GM12865 (cell line): ENCODE measurements at regions not wholly inside any gene's neighbourhood (a gene's known extent, or its start where the extent isn't known, plus 50 kb on each side); places are given as distances from the start of the nearest gene placed in this dataset.
"Not testable (repeated sequence)": the region's sequence is repeated elsewhere in the genome, so short reads cannot be mapped to it uniquely, and the experiment has no call there.

ENCODE experiments used
- DNase-seq: peaks from one replicate; pipeline ENCODE4 v3.0.0; 2010; ENCODE audit warnings: low read depth
- H3K4me3 ChIP-seq: 2 replicates; pipeline ENCODE4 v1.5.1; 2011; ENCODE audit warnings: mild to moderate bottlenecking, low read depth, low read length, control low read depth
- TF ChIP-seq, protein P1 (sequence below): IDR thresholded peaks from 2 replicates; pipeline ENCODE4 v1.5.1; 2011; ENCODE audit warnings: low read length, control low read depth, low read depth, inconsistent platforms; ENCODE audit not compliant: insufficient read depth; ENCODE audit errors: missing control alignments

DNA sequence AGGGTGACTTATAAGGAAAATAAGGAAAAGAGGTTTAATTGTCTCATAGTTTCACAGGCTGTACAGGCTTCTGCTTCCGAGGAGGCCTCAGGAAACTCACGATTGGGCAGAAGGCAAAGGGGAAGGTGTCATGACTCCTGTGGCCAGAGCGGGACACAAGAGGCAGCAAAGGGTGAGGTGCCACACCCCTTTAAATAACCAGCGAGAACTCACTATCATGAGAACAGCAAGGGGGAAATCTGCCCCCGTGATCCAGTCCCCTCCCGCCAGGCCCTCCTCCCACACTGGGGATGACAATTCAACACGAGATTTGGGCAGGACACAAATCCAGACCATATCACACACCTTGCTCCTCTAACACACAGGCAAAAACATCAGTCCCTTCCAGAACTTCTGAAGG, 254.0 kb downstream of the DLL1 start:
- no peak overlapping the region for H3K4me3 ChIP-seq
- no peak for DNase-seq
- TF ChIP-seq, protein P1, sequence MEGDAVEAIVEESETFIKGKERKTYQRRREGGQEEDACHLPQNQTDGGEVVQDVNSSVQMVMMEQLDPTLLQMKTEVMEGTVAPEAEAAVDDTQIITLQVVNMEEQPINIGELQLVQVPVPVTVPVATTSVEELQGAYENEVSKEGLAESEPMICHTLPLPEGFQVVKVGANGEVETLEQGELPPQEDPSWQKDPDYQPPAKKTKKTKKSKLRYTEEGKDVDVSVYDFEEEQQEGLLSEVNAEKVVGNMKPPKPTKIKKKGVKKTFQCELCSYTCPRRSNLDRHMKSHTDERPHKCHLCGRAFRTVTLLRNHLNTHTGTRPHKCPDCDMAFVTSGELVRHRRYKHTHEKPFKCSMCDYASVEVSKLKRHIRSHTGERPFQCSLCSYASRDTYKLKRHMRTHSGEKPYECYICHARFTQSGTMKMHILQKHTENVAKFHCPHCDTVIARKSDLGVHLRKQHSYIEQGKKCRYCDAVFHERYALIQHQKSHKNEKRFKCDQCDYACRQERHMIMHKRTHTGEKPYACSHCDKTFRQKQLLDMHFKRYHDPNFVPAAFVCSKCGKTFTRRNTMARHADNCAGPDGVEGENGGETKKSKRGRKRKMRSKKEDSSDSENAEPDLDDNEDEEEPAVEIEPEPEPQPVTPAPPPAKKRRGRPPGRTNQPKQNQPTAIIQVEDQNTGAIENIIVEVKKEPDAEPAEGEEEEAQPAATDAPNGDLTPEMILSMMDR, result no peak

DNA sequence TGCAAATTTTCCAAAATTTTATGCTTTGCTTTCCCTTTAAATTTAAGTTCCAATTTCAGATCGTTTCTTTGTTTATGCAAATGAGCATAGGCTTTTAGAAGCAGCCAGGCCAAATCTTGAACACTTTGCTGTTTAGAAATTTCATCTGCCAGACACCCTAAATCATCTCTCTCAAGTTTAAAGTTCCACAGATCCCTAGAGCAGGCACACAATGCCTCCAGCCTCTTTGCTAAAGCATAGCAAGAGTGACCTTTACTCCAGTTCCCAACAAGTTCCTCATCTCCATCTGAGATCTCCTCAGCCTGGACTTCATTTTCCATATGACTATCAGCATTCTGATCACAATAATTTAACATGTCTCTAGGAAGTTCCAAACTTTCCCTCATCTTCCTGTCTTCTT, 254.5 kb downstream of the DLL1 start:
- not testable (repeated sequence) for H3K4me3 ChIP-seq, DNase-seq

DNA sequence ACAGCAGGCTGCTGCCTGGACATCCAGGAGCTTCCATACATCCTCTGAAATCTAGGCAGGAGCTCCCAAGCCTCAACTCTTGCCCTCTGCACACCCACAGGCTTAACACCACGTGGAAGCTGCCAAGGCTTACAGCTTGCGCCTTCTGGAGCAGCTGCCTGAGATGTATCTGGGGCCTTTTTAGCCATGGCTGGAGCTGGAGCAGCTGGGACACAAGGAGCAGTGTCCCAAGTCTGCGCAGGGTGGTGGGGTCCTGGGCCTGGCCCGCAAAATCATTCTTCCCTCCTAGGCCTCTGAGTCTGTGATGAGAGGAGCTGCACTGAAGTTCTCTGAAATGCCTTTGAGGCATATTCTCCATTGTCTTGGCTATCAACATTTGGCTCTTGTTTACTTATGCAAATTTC, 255.0 kb downstream of the DLL1 start:
- no peak for DNase-seq
- TF ChIP-seq, protein P1, result no peak
- no peak overlapping the region for H3K4me3 ChIP-seq

DNA sequence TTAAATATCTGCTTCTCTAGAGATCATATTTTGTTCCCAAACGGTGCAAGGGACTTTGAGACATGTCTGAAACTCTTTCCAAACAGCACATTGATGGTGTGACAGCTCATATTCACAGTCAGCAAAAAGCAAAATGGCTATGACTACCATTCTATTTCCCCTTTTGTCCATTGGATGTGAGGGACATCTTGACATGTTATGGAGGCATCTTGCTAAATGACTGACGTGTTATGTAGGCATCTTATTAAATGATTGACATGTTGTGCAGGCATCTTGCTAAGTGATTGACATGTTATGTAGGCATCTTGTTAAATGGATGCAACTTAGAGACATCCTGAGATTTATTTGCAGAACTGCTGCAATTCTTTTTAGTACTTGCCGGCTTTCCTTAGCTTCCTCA, 255.8 kb downstream of the DLL1 start:
- TF ChIP-seq, protein P1, result no peak
- H3K4me3 ChIP-seq, result no peak overlapping the region
- DNase-seq, result no peak

DNA sequence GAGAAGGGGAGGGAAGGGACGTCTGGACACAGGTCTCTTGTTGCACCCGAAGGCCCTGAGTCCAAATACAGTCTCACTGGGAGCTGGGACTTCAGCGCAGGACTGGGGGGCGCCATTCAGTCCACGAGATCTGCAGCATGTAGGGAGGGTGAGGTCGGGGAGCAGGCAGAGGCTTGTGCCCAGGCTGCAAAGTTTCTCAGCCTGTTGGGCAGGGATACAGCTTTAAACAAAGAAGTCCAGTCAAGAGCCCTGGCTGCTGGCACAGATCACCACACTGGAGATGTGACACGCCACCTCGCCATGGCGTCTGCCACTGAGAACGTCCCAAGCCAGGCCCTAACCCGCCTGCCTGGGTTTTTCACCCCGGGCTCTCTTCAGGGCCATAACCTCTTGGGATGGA, 256.6 kb downstream of the DLL1 start:
- no peak for DNase-seq
- H3K4me3 ChIP-seq, result no peak overlapping the region
- TF ChIP-seq, protein P1, result no peak

DNA sequence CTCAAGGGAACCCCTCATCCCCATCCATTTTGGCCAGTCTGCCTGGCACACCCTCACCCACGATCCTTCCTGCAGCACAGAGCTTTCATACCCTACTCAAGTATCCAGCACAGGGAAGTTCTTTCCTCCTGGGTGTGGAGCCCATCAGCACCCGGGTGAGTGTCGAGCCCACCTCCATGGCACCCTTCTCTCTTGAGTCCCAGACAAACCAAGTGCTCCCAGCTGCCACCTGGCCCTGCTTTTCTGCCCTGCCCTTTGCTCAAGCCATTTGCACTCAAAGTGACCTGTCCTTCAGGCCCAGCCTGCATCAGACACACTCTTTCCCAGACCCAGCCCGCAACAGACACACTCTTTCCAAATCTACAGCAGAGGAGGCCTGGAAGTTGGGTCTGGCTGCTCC, 257.2 kb downstream of the DLL1 start:
- TF ChIP-seq, protein P1, result no peak
- no peak for DNase-seq

DNA sequence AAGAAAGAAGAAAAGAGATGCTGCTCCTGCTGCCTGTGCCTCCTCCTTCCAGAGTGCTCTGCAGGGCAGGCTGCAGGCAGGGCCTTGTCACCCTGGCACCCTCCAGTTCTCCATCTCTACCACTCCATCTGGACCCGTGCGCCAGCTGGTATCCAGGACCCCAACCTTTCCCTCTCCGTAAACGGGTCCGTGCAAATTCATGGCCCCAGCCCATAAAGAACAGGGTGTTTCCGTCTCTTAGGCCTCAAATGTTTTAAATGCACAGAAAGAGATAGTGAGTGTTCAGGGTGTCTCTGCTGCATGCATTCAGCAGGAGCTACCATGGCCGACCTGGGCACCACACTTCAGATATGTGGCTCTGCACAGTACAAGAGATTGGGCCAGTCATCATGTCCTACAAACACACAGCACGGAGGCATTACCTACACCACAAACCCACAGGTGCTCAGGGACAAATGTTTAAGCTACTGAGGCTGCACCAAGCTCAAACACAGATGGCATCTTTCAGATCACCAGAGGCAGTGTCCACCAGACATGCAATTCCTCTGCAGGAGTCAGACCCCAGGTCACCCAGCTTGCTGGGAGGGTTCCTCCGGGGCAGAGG, 258.1 kb downstream of the DLL1 start:
- DNase-seq, result no peak
- TF ChIP-seq, protein P1, result no peak
- H3K4me3 ChIP-seq, result no peak overlapping the region

More for the DNA sequence above, 257.2 kb downstream of the DLL1 start:
- no peak overlapping the region for H3K4me3 ChIP-seq
